Amygdala (tissue), 56 donors: ENCODE measurements at regions not wholly inside any gene's neighbourhood (a gene's known extent, or its start where the extent isn't known, plus 50 kb on each side); places are given as distances from the start of the nearest gene placed in this dataset.
A peak's percentile ranks its signal among the peaks of the same experiment; 100 is the strongest.
"Not testable (repeated sequence)": the region's sequence is repeated elsewhere in the genome, so short reads cannot be mapped to it uniquely, and the experiment has no call there.

Experiments used
- DNase-seq, 56 donors: peaks; one replicate each; lab custom pipeline; 2025; lab: John Stamatoyannopoulos, UW

DNA sequence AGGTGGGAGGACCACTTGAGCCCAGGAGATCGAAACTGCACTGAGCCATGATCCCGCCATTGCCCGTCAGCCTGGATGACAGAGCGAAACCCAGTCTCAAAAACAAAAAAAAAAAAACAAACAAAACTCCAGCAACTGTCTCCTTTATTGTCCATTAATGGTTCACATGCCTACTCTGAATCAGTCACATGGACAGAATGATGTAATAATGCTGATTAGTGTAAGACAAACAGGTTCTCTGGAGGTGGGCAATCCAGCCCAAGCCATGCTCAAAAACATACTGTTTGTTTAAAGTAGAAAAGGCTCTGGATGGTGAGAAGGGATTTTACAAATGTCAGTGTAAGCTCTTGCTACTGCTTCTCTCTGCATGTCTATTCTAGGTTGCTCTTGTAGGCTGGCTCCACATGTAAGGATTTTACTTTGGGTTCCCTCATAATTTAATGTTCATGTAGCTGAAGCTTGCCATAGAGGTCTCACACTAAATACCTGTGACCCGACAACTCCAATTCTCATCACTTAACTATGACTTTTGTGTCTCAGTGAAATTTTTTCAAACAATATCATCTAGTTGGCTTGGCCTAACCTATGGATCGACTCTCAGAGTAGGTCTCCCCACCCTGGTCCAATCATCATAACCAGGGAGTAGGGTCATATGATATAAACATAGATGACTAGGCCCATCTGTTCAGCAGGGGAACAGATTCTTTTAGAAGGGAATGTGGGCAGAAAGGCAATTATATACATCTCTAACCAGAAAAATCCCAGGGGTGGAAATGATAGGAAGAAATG, 83.9 kb upstream of the SLC39A10 start:
- DNase-seq, result no peak

GRCh38 chr2:195570329-195570728, 86.7 kb upstream of the SLC39A10 start:
- DNase-seq, result no peak

DNA sequence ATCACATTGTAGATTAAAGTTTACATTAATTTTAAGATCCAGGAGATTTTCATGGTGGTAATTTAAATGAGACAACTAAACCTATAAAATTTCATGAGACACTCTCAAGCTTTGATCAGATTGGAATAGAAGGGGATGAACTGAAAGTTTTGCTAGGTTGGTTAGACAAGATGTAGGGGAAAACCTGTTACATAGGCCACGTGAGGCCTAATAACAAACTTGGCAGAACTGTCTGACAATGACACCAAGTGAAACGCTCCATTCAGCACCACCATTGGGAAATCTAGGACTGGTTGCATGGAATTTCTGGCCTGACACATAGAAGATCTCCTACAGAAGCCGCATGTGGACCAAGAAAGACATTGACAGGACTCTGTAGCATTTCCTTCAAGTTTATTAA, 87.8 kb upstream of the SLC39A10 start:
- no peak for DNase-seq

- DNase-seq, result not testable (repeated sequence)
These were observed 92.3 kb upstream of the SLC39A10 start for GRCh38 chr2:195564625-195565135.

DNA sequence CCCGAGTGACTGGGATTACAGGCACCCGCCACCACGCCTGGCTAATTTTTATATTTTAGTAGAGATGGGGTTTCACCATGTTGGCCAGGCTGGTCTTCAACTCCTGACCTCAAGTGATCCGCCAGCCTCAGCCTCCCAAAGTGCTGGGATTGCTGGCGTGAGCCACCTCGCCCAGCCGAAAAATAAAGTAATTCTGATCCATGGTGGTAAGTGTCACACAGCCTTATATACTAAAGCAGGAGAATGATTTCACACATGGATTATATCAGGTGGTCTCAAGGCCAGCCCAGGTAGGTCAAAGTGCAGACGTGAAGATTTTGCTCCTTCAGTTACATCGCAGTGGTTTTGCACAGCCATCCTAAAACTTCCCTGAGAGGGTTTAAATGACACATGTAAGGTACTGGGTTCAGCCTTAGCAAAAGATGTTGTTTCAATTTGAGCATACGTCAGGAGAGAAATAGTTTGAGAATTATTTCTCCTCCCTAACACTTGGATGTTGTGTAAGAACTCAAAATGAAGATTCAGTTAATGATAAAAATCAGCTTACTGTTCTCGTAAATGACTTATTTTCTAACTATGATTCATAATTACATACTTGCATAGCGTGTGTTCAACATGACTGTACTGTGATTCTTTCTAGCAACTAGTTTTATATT, 93.0 kb upstream of the SLC39A10 start:
- no peak for DNase-seq

- no peak for DNase-seq
These were observed 94.2 kb upstream of the SLC39A10 start for GRCh38 chr2:195562570-195563566.

DNA sequence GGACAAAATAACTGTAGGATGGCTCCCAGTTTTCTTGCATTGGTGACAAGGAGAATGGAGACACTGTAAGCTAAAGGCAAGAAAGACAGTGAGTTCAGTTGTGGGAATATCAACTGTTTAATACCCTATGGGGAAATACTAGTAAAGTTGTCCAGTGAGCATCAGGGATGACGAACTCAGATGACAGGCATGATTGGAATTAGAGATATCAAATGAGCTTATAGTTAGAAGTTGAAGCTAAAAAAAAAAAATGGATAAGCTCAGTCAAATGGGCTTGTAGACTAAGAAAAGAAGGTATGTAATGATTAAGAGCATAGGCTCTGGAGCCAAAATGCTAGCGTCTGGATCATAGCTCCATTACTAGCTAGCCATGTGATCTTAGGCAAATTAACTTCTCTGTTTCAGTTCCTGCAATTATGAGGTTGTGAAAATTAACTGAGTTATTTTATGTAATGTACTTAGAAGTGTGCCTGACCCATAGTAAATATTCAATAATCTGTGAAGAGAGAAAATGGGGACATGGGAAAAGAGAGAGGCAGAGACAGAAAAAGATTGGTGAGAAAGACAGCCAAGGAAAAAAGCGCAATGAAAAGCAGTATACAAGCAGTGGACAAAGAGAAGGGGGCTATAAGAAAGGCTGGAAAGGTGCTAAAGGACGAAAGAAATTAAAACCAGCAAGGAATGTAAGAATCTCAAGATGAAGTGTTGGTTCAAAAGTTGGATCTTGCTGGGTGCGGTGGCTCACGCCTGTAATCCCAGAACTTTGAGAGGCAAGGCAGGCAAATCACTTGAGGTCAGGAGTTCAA, 95.7 kb upstream of the SLC39A10 start:
- DNase-seq, result no peak

- no peak for DNase-seq
These were observed 96.7 kb upstream of the SLC39A10 start for GRCh38 chr2:195560209-195560895.

GRCh38 chr2:195559431-195559914, 97.6 kb upstream of the SLC39A10 start:
- peak in 2 of 56 donors; percentile 8 to 19 for DNase-seq

DNA sequence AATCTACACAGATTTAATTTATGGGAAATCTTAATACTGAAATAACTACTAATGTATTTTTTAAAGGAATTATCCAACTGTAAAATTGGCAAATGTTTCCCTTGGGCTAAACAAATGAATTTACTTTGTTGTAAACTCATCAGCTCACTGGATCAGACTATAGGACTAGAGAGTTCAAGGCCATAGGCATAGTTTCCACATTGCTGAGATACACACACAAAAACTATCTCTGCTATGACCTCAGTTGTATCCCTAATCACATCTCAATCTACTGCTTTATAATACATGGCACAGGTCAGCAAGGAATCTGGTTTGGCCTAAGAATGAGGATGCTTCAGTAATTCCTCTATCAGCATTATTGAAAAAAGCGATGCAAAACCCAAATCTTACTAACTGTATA, 101.1 kb upstream of the SLC39A10 start:
- no peak for DNase-seq

- DNase-seq, result no peak
These were observed 104.4 kb upstream of the SLC39A10 start for GRCh38 chr2:195552581-195552980.

DNA sequence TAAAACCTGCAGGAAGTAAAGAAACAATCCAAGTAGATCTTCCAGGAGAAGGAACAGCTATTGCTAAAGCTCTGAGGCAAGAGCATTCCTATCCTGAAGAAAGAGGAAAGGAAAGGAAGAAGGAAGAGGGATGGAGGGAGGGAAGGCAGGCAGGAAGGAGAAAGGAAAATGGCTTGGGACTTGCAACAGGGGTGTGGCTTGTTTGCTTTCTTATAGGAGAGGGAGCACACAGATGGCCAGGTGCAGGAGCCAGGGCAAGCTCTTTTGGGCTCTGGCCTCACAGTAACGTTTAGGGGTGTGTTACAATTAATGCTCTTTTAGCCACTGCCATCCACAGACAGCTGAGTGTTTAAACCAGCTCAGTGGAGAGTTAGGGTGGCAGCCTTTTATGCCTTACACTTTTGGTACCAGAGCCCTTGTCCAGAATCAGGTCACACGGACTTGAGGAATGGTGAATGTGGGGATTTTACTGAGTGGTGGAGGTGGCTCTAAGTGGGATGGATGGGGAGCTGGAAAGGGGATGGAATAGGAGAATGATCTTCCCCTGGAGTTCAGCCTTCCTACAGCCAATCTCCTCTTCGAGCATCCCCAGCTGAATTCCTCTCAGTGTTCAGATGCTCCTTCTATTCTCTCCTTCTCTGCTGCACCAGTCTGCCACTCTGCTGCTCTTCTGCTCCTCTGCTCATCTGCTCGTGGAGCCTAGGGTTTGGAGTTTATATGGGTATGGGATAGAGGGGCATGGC, 108.7 kb upstream of the SLC39A10 start:
- no peak for DNase-seq

GRCh38 chr2:195547268-195547840, 109.7 kb upstream of the SLC39A10 start:
- not testable (repeated sequence) for DNase-seq

DNA sequence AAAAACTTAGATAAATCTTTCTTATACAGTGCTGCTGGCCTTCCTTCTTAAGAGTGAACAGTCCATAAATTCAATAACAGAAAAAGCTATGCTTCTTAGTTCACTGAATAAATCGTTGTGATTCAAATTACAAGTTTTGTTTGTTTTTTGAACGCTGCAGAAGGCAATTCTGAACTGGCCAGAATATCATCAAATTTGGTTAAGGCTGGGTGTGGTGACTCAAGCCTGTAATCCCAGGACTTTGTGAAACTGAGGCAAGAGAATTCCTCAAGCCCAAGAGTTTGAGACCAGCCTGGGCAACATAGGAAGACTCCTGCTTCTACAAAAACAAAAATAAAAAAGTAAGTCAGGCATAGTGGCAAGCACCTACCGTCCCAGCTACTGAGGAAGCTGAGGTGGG, 111.2 kb upstream of the SLC39A10 start:
- DNase-seq, result no peak

GRCh38 chr2:195543902-195544894, 112.8 kb upstream of the SLC39A10 start:
- no peak for DNase-seq

GRCh38 chr2:195543063-195543462, 114.0 kb upstream of the SLC39A10 start:
- no peak for DNase-seq

DNA sequence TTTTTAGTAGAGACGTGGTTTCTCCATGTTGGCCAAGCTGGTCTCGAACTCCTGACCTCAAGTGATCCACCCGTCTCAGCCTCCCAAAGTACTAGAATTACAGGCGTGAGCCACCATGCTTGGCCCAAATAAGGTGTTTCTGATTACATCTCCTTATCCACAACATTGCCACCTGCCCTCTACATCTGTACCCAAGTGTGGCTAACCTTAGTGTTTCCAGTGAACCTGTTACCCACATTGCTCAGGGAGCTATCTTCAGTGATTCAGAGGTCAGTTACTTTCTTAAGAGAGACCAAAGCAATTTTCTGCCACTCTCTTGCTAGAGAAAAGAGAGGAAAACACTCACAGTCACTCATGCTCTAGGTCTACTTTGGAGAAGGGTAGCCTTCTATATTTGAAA, 115.0 kb upstream of the SLC39A10 start:
- no peak for DNase-seq
